ENCODE measurements at regions not wholly inside any gene's neighbourhood (a gene's known extent, or its start where the extent isn't known, plus 50 kb on each side); places are given as distances from the start of the nearest gene placed in this dataset.

GRCh38 chr3:177679568-177680471 is 482.5 kb upstream of the TBL1XR1 start (continued):
- TF ChIP-seq ZNF565 (CRISPR knock-in tag; conservative IDR thresholded peaks at IDR 0.05; ENCODE audit: low read depth) (no peak), BACH2 (CRISPR knock-in tag; IDR thresholded peaks at IDR 0.05; ENCODE audit: borderline replicate concordance) (no peak), GLIS3 (CRISPR knock-in tag; IDR thresholded peaks at IDR 0.05) (0 out of 2 replicates have a peak, but pooled peaks have one; percentile 57), ESRRG (CRISPR knock-in tag; IDR thresholded peaks at IDR 0.05) (no peak), ZFP3 (CRISPR knock-in tag; IDR thresholded peaks at IDR 0.05) (peak; percentile 61), TCF4 (CRISPR knock-in tag; IDR thresholded peaks at IDR 0.05; ENCODE audit: borderline replicate concordance) (peak; percentile 62; the same call in 1 of the 2 replicates), SNAI2 (CRISPR knock-in tag; IDR thresholded peaks at IDR 0.05) (no peak), ARNTL (CRISPR knock-in tag; IDR thresholded peaks at IDR 0.05; ENCODE audit: borderline replicate concordance, low read depth) (no peak)

GRCh38 chr3:177680472-177680821 is 483.2 kb upstream of the TBL1XR1 start:
- peak; percentile 30; the same call in 1 of the 3 replicates for ATAC-seq
- TF ChIP-seq GLIS3 (CRISPR knock-in tag; IDR thresholded peaks at IDR 0.05) (no peak), CSDC2 (CRISPR knock-in tag; IDR thresholded peaks at IDR 0.05) (no peak), PPARA (CRISPR knock-in tag; IDR thresholded peaks at IDR 0.05; ENCODE audit: borderline replicate concordance) (no peak), ZNF8 (CRISPR knock-in tag; IDR thresholded peaks at IDR 0.05) (no peak), ISL1 (CRISPR knock-in tag; IDR thresholded peaks at IDR 0.05) (no peak), ZNF565 (CRISPR knock-in tag; conservative IDR thresholded peaks at IDR 0.05; ENCODE audit: low read depth) (no peak), TSHZ2 (CRISPR knock-in tag; IDR thresholded peaks at IDR 0.05) (no peak), SNAI2 (CRISPR knock-in tag; IDR thresholded peaks at IDR 0.05) (no peak), ZFP3 (CRISPR knock-in tag; IDR thresholded peaks at IDR 0.05) (no peak), PATZ1 (CRISPR knock-in tag; IDR thresholded peaks at IDR 0.05; ENCODE audit: borderline replicate concordance) (no peak), ESRRG (CRISPR knock-in tag; IDR thresholded peaks at IDR 0.05) (no peak)
- TF ChIP-seq, protein P1, sequence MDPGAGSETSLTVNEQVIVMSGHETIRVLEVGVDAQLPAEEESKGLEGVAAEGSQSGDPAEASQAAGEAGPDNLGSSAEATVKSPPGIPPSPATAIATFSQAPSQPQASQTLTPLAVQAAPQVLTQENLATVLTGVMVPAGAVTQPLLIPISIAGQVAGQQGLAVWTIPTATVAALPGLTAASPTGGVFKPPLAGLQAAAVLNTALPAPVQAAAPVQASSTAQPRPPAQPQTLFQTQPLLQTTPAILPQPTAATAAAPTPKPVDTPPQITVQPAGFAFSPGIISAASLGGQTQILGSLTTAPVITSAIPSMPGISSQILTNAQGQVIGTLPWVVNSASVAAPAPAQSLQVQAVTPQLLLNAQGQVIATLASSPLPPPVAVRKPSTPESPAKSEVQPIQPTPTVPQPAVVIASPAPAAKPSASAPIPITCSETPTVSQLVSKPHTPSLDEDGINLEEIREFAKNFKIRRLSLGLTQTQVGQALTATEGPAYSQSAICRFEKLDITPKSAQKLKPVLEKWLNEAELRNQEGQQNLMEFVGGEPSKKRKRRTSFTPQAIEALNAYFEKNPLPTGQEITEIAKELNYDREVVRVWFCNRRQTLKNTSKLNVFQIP (CRISPR knock-in tag; IDR thresholded peaks at IDR 0.05; ENCODE audit: borderline replicate concordance, low read depth) = no peak

GRCh38 chr3:177681156-177681555 is 483.9 kb upstream of the TBL1XR1 start:
- TF ChIP-seq TSHZ2 (CRISPR knock-in tag; IDR thresholded peaks at IDR 0.05) (no peak), ZNF565 (CRISPR knock-in tag; conservative IDR thresholded peaks at IDR 0.05; ENCODE audit: low read depth) (no peak), PATZ1 (CRISPR knock-in tag; IDR thresholded peaks at IDR 0.05; ENCODE audit: borderline replicate concordance) (no peak), ZFP3 (CRISPR knock-in tag; IDR thresholded peaks at IDR 0.05) (no peak)
- TF ChIP-seq, protein P2, sequence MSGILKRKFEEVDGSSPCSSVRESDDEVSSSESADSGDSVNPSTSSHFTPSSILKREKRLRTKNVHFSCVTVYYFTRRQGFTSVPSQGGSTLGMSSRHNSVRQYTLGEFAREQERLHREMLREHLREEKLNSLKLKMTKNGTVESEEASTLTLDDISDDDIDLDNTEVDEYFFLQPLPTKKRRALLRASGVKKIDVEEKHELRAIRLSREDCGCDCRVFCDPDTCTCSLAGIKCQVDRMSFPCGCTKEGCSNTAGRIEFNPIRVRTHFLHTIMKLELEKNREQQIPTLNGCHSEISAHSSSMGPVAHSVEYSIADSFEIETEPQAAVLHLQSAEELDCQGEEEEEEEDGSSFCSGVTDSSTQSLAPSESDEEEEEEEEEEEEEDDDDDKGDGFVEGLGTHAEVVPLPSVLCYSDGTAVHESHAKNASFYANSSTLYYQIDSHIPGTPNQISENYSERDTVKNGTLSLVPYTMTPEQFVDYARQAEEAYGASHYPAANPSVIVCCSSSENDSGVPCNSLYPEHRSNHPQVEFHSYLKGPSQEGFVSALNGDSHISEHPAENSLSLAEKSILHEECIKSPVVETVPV (CRISPR knock-in tag; IDR thresholded peaks at IDR 0.05) = no peak
- no peak for ATAC-seq

All from SK-N-SH treated with all-trans-retinoic acid at 6 μM for 48 hours (cell line).